GM12892 (cell line): ENCODE measurements at regions not wholly inside any gene's neighbourhood (a gene's known extent, or its start where the extent isn't known, plus 50 kb on each side); places are given as distances from the start of the nearest gene placed in this dataset.

ENCODE experiments used
- POLR2A ChIP-seq: IDR thresholded peaks from 2 replicates; pipeline ENCODE4 v1.6.1; 2011; ENCODE audit warnings: low read depth, low read length, control low read depth
- POLR2AphosphoS5 ChIP-seq: IDR thresholded peaks from 2 replicates; pipeline ENCODE4 v1.6.1; 2011; ENCODE audit warnings: low read depth, low read length, control low read depth

DNA sequence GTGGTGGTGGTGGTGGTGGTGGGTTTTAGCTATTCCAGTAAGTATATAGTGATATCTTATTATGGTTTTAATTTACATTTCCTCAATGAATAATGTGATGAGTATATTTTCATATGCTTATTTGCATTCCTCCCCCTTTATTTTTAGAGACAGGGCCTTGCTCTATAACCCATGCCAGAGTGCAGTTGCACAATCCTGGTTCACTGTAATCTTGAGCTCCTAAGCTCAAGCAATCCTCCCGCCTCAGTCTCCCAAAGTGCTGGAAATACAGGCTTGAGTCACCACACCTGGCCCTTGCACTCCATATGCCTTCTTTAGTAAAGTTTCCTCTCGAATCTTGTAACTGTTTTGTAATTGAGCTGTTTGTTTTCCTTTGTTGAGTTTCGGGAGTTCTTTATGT is 577.7 kb upstream of the AUTS2 start:
- TF ChIP-seq POLR2AphosphoS5 (no peak), POLR2A (no peak)
